ENCODE measurements at regions not wholly inside any gene's neighbourhood (a gene's known extent, or its start where the extent isn't known, plus 50 kb on each side); places are given as distances from the start of the nearest gene placed in this dataset.
"Not testable (repeated sequence)": the region's sequence is repeated elsewhere in the genome, so short reads cannot be mapped to it uniquely, and the experiment has no call there.

DNA sequence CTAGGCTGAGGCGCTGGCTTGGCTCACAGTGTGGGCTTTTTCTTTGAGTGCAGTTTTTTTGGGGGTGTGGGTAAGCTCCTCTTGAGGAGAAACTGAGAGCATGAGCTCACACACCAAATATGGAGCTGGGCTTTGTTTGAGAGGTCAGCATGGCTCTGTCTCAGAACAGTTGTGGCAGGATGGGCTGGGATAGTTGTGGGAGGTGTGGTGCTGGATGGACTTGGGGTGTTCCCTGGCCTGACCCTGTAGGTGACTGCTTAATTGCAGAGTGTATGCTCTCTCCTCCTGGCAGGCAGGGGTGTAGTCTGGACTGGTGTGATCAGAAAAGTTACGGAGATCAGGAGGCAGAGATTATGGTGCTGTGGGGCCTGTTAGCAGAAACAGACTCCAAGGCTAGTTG is 64.3 kb upstream of the PGBD5 start:
- Histone ChIP-seq H3K4me1 (peaks cover 0 to 15% (median 0%) of the 10 kb centered on the region in 4 donors), H3K9me3 (no peaks in the 10 kb centered on the region), H3K27me3 (no peaks in the 10 kb centered on the region), H3K36me3 (no peaks in the 10 kb centered on the region), H3K27ac (no peak overlapping the region), H3K4me3 (no peak overlapping the region)
- ATAC-seq (no peak), DNase-seq (no peak)
- intact Hi-C loops (cut with DNase I) = no loop called here
- no CpG with 5 or more reads among the region's 2 CpGs for WGBS (ENCODE audit: insufficient coverage, low coverage, low lambda C conversion rate, missing lambda C conversion rate)
- TF ChIP-seq, protein P1, sequence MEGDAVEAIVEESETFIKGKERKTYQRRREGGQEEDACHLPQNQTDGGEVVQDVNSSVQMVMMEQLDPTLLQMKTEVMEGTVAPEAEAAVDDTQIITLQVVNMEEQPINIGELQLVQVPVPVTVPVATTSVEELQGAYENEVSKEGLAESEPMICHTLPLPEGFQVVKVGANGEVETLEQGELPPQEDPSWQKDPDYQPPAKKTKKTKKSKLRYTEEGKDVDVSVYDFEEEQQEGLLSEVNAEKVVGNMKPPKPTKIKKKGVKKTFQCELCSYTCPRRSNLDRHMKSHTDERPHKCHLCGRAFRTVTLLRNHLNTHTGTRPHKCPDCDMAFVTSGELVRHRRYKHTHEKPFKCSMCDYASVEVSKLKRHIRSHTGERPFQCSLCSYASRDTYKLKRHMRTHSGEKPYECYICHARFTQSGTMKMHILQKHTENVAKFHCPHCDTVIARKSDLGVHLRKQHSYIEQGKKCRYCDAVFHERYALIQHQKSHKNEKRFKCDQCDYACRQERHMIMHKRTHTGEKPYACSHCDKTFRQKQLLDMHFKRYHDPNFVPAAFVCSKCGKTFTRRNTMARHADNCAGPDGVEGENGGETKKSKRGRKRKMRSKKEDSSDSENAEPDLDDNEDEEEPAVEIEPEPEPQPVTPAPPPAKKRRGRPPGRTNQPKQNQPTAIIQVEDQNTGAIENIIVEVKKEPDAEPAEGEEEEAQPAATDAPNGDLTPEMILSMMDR (IDR thresholded peaks at IDR 0.05) = no peak
- no peak for TF ChIP-seq POLR2A (IDR thresholded peaks at IDR 0.05)

DNA sequence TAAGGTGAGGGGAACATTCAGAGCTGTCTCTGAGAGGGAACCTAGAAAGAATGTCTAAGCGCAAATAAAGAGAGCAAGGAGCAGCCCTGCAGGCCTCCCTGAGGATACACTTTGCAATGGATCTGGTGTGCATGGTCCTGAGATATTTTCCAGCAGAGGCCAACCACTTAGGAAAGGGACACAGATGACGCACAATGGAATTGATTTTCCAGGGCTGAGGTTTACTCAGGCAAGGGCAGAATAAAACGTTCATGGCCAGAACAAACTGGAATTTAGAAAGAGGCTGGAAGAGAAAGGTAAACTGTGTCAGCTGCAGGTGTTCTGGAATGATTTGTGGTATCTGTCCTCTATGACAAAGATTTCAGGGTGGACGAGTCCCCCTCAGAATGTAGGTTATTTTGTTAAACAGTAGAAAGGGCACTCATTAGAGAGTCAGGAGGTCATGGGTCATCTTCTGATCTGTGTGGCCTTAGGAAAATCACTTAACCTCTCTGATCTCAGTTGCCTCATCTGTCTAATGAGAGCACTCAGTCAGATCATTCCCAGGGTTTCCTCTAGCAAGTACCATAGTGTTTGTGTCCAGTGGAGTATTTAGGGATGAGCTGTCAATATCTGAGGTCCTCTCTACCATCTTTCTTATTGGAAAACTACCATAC is 61.8 kb upstream of the PGBD5 start:
- intact Hi-C loops (cut with DNase I) = no loop called here
- peak; percentile 52 for TF ChIP-seq POLR2A (IDR thresholded peaks at IDR 0.05)
- TF ChIP-seq, protein P1 (IDR thresholded peaks at IDR 0.05) = no peak
- H3K9me3 ChIP-seq = no peaks in the 10 kb centered on the region
- H3K4me3 ChIP-seq = no peak overlapping the region
- H3K27me3 ChIP-seq = no peaks in the 10 kb centered on the region
- DNase-seq = peak in 1 of 3 donors; percentile 83
- H3K36me3 ChIP-seq = no peaks in the 10 kb centered on the region
- H3K4me1 ChIP-seq = peaks cover 0 to 15% (median 0%) of the 10 kb centered on the region in 4 donors
- peak overlapping the region in 2 of 3 donors; percentile 36 to 54 for H3K27ac ChIP-seq
- peak; percentile 92 to 96 (median 93) for ATAC-seq
- 20% methylated on average over 4 of the region's 4 CpGs for WGBS (ENCODE audit: insufficient coverage, low coverage, low lambda C conversion rate, missing lambda C conversion rate)

DNA sequence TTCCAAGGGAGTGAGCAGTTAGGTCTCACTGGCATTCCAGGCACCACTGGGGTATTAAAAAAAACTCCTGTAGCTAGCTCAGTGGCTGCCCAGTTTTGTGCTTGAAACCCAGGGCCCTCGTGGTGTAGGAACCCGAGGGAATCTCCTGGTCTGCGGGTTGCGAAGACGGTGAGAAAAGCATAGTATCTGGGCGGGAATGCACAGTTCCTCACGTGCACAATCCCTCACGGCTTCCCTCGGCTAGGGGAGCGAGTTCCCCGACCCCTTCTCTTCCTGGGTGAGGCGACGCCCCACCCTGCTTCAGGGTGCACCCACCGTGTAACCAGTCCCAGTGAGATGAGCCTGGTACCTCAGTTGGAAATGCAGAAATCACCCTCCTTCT is 50.5 kb upstream of the PGBD5 start:
- Histone ChIP-seq H3K27me3 (no peaks in the 10 kb centered on the region), H3K27ac (no peak overlapping the region), H3K36me3 (no peaks in the 10 kb centered on the region), H3K9me3 (no peaks in the 10 kb centered on the region), H3K4me1 (no peaks in the 10 kb centered on the region), H3K4me3 (no peak overlapping the region)
- 40% methylated on average over 1 of the region's 14 CpGs for WGBS (ENCODE audit: insufficient coverage, low coverage, low lambda C conversion rate, missing lambda C conversion rate)
- no peak for TF ChIP-seq POLR2A (IDR thresholded peaks at IDR 0.05)
- TF ChIP-seq, protein P1 (IDR thresholded peaks at IDR 0.05) = no peak
- DNase-seq = no peak
- intact Hi-C loops (cut with DNase I) = no loop called here
- no peak for ATAC-seq

DNA sequence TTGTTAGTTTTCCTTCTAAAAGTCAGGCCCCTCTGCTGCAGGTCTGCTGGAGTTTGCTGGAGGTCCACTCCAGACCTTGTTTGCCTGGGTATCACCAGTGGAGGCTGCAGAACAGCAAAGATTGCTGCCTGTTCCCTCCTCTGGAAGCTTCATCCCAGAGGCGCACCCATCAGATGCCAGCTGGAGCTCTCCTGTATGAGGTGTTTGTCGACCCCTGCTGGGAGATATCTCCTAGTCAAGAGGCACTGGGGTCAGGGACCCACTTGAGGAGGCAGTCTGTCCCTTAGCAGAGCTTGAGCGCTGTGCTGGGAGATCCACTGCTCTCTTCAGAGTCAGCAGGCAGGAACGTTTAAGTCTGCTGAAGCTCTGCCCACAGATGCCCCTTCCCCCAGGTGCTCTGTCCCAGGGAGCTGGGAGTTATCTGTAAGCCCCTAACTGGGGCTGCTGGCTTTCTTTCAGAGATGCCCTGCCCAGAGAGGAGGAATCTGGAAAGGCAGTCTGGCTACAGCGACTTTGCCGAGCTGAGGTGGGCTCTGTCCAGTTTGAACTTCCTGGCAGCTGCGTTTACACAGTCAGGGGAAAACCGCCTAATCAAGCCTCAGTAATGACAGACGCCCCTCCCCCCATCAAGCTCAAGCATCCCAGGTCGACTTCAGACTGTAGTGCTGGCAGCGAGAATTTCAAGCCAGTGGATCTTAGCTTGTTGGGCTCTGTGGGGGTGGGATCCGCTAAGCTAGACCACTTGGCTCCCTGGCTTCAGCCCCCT is 49.9 kb upstream of the PGBD5 start:
- intact Hi-C loops (cut with DNase I); H3K36me3 ChIP-seq; H3K27me3 ChIP-seq; H3K4me3 ChIP-seq; H3K9me3 ChIP-seq; ATAC-seq; H3K4me1 ChIP-seq; H3K27ac ChIP-seq; DNase-seq: not testable (repeated sequence)
- WGBS (ENCODE audit: insufficient coverage, low coverage, low lambda C conversion rate, missing lambda C conversion rate) = 26% methylated on average over 5 of the region's 12 CpGs
